HG02588 (cell line): ENCODE measurements at regions not wholly inside any gene's neighbourhood (a gene's known extent, or its start where the extent isn't known, plus 50 kb on each side); places are given as distances from the start of the nearest gene placed in this dataset.

Experiments
- ATAC-seq: cut with Tn5 transposase; IDR thresholded peaks from one replicate; pipeline ENCODE4 v1.9.1; 2021; ENCODE audit warnings: mild to moderate bottlenecking, moderate library complexity; ENCODE audit not compliant: unreplicated experiment

DNA sequence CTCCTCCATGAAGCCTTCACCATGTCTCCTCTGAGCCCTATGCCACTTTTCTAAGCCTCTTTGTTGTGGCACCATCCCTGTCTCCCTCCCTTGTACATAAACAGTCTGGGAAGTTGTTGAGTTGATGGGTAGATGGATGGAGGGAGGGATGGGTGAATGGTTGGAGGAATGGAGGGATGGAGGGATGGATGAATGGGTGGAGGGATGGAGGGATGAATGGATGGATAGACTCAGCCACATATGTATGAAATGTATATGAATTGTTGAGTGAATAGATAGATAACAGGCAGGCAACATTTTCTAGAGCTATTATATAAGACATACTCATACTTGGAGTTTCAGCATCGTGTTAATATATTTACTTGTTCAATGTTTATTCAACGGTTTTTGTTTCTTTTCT, 58.3 kb upstream of the HES1 start:
- ATAC-seq = no peak

DNA sequence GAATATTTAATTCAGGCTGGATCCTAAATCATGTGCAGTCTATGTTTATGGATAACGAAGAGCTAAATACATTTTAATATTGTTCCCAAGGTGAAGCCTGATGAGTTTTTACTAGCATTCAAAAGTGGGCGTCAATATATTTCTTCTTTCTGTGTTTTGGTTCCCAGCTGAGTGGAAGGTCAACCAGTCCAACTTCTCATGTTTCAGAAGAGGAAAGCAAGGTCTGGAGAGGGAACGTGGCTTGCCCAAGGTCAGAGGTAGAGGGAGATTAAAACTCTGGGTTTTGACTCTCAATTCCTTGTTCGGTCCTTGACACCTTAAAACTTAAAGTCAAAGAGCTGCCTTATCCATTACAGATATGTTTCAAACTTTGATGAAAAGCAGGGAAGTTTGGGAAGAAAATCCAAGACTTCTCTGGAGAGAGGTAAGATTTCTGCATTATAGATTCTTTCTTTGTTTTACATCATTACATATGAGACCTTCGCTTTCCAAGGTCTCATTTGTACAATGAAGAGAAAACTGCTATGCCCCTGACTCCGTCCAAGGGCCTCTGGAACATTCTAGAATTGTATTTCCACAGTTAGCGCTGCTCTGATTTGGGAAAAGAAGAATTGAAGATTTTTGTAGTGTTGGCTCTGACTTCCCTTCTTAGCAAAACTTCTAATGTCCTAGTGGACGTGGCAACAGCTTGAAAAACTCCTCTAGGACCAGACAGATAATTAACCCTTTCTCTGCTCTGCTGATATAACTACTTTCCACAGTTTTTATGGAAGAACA, 57.7 kb upstream of the HES1 start:
- no peak for ATAC-seq

DNA sequence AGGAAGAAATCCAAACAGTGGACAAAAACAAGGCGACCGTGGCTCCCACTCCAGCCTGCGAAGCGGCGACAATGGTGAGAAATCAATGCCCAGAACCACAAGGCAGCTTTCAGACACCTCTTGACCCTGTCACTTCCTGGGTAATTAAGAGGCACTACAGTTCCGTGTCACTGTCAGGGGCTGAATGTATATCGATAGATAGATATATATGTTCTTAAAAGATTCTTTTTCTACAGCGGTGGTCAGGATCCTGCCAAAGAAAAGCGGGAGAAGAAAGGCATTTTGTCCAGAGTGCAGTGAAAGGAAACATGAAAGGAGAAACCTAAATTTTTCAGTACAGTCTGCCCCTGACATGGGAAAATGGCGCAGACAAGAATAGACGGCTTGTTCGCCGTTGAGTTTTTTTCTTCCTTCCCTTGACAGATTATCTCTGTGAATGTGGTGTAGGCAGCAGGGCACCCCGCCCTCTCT, 56.2 kb upstream of the HES1 start:
- no peak for ATAC-seq

DNA sequence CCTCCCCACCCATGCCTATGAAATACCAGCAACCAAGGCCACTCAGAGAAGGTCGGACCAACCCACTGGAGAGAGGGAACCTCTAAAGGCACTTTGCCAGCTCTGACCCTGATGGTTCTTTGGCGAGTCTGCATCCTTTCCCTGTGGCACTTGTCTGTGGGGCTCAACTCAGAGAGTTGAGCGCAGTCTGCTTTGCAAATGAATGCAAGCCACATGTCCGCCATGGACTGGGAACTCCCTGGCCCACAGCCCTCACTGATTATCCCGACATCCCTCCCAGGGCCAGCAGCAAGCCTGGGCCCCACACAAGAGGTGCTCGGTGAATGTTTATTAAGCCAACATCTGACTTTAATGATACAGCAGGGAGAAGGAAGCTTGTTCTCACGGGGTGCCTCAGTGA, 55.5 kb upstream of the HES1 start:
- no peak for ATAC-seq

DNA sequence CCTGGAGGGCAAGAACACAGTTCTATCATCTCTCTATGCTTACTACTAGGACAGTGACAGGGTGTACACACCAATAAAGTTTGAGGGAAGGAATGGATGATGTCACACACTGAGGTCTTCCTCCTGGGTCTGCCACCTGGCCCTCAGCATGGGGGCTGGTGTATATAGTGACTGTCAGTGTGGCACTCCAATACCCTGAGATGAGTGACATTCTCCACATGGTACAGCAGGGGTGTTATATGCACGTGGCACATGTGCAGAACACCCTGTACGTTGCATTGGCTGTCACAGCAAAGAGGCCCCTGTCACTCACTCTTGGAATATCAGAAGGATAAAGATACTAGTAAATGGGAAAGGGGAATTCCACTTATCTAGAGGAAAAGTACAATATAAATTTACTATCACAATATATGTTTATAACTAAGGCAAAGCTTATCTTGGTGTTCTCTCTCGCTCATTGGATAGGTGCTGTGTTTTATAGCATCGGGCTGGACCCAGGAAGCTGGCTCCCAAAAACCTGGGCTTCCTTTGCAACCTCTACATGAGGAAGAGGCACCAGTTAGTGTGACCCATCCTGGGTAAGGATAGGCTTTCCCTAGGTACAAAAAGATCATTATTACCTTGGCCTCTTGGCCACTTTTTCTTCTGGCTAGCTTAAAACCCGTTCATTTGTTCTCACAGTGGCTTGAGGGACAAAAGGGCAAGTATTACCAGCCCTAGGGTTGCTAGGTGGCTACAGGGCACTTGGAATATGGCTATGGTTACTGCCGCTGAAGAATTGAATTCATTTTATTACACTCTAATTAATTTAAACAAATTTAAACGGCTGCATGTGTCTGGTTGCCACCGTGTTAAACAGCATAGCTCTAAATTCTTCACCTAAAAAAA, 54.8 kb upstream of the HES1 start:
- ATAC-seq = no peak

GRCh38 chr3:194081826-194082225, 54.1 kb upstream of the HES1 start:
- ATAC-seq = no peak

- no peak for ATAC-seq
Observed at GRCh38 chr3:194082743-194083636, 53.0 kb upstream of the HES1 start.

- peak; percentile 18 for ATAC-seq
Observed at GRCh38 chr3:194083637-194084224, 52.2 kb upstream of the HES1 start.

DNA sequence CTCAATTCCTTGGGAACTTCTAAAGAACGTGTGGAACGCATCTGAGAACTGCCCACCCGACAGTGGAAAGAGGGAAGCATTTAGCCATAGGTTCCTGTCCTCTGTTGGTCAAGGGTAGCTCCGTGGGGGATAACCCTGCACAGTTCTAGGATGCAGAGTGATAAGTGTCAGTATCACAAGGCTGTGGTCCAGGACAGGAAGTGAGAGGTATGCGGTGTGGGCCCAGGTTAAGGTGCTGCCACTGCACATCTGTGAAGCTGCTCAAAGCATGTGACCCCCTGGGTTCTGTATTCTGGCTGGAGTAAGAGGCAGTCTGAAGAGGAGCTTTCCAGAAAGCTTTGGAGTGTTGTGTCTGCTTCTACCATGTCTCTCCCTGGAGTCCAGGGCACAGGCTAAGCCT, 51.7 kb upstream of the HES1 start:
- ATAC-seq = peak; percentile 95
